NCI-H460 (cell line): ENCODE measurements at regions not wholly inside any gene's neighbourhood (a gene's known extent, or its start where the extent isn't known, plus 50 kb on each side); places are given as distances from the start of the nearest gene placed in this dataset.

ENCODE experiments used
- DNase-seq: peaks from one replicate; pipeline ENCODE4 v3.0.0-alpha.2; 2016; ENCODE audit warnings: low read depth; ENCODE audit errors: extremely low read depth

GRCh38 chr21:39124681-39125251 is 58.5 kb downstream of the PSMG1 start:
- DNase-seq, result no peak

- no peak for DNase-seq
These were observed 59.9 kb downstream of the PSMG1 start for GRCh38 chr21:39123375-39123774.

GRCh38 chr21:39121600-39122355 is 61.5 kb downstream of the PSMG1 start:
- no peak for DNase-seq

GRCh38 chr21:39120876-39121599 is 62.2 kb downstream of the PSMG1 start:
- DNase-seq, result no peak

DNA sequence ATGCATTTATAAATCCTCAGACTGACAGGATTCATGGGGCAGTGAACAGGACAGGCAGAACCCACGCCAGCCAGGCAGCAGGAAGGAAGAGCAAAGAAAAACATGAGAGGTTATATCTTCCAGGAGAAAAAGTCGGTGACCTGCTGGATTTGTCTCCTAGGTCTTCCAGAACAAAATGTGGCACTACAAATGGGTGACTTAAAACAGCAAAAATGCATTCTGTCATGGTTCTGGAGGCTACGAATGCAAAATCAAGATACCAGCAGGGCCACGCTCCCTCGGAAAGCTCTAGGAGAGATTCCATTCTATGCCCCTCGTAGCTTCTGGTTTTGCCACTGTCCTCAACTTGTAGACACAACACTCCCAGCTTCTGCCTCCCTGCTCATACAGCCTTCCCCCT is 63.4 kb downstream of the PSMG1 start:
- no peak for DNase-seq

DNA sequence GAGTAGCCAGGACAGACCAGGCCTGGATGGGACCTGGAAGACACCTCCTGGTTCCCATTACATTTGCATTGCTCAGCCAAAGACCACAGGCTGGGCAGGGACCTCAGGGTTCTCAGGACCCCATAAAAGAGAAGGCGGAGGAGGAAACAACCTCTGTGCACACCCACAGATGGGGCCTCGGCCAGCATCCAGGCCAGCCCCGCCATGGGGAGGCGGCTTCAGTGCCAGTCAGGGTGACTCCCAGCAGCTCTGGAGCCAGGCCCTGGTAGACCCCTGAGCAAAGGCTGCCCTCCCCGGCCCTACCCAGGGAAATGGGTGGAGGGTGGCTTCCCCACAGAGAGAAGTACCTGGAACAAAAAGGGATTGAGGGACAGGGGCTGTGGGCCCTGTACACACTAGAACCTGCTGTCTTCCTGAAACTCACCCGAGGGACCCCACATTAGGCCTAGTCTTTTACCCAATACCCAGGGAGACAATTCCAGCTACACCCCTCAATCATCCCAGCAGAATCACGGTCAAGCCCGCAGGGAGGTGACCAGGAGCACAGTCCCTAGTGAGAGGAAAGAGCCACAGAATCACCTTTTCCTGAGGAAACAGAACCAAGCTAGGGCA is 64.5 kb downstream of the PSMG1 start:
- no peak for DNase-seq

DNA sequence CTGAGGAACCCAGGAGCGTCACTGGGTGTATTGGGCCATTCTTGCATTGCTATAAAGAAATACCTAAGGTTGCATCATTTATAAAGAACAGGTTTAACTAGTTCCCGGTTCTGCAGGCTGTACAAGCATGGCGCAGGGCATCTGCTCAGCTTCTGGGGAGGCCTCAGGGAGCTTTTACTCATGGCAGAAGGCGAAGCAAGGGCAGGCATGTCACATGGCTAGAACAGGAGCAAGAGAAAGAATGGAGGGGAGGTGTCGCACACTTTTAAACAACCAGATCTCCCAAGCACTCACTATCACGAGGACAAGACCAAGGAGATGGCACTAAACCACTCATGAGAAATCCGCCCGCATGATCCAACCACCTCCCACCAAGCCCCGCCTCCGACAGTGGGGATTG is 65.2 kb downstream of the PSMG1 start:
- DNase-seq, result no peak

- no peak for DNase-seq
These were observed 65.7 kb downstream of the PSMG1 start for GRCh38 chr21:39117440-39117970.

DNA sequence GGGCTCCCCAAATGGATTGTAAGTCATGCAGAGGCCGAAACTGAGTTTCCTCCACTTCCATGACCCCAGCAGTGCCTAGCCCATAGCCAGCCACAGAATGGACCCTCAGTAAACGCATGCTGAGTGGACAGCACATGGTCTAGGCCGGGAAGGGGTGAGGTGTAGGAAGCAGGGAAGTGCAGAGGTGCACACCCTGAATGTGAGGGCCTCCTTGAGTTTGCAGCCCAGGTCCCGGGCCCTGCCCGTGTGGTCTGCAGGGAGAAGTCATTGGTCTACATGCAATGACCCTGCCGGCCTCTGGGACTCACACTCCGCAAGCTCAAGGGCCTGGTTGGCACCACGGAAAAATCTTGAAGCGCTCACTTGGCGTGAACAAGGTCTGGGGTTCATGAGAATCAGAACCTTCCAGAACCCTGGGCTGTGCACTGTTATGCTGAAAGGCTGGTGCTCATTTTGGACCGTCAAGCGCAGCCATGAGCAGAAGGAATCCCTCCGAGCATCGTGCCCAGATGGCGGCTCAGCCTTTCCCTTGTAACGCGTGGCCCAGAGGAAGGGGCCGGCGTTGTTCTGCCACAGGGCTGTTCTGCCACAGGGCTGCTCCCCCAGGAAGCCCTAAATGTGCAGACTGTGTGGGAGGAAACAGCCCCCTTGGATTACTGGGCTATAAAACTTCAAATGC is 66.4 kb downstream of the PSMG1 start:
- no peak for DNase-seq

GRCh38 chr21:39115576-39116235 is 67.5 kb downstream of the PSMG1 start:
- no peak for DNase-seq

GRCh38 chr21:39114871-39115575 is 68.2 kb downstream of the PSMG1 start:
- no peak for DNase-seq

- DNase-seq, result no peak
These were observed 71.2 kb downstream of the PSMG1 start for GRCh38 chr21:39111931-39112550.

DNA sequence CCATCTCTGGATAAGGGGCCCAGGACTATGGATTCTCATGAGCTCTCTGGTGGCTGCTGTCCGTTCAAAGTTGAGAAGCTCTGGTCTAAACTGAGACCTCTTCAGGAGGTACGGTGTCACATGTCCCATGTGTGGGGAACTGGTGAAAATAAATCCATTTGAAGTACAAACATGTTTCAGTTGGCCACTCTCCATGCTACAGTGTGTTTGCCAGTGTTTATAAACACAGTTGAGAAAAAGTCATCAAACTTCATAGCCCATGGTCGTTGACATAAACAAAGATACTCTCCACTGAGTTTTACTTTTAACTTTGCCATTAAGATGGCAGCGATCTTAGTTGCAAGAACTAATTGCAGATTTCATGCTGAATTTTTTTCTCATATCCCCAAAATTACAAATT is 72.8 kb downstream of the PSMG1 start:
- no peak for DNase-seq

DNA sequence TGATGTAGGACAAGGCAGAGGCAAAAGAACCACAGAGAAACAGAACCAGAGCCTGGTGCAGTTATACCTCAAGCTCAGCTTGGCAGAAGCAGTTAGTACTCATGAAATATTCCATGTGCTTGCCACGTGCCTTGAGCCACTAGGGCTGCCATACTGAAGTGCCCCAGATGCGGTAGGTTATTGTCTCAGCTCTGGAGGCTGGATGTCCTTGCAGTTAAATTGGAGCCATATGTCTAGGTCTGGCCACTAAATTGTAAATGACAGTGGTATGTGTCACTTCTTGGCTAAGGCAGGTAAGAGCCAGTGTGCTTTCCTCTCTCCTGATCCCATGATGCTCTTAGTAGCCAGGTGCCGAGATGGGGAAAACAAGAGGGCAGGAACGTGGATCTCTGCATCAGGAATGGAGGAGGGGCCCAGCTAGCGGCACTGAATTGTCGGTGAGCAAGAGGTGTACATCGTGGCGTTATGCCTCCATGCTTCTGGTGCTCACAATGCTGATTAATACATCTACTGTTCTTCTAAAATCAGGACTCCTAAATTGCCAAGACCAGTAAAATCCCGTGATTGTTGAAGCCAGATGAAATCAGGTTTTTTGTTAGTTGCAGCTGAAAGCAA is 73.5 kb downstream of the PSMG1 start:
- no peak for DNase-seq

DNA sequence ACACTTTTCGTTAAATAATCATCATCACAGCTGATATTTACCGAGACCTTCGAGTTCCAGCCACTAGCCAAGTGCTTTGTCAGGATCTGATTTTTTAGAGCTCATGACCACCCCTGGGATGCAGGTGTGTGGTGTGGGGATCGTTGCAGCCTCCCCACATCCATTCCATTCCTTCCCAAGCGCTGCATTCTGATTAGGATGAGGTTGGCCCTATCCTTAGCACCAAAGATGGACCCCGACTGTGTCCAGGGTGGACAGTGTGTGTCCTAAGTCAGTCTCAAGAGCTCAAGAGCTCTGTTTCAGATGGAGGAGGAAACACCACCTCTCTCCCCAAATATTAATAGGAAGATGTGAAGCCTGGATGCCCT is 74.1 kb downstream of the PSMG1 start:
- no peak for DNase-seq

DNA sequence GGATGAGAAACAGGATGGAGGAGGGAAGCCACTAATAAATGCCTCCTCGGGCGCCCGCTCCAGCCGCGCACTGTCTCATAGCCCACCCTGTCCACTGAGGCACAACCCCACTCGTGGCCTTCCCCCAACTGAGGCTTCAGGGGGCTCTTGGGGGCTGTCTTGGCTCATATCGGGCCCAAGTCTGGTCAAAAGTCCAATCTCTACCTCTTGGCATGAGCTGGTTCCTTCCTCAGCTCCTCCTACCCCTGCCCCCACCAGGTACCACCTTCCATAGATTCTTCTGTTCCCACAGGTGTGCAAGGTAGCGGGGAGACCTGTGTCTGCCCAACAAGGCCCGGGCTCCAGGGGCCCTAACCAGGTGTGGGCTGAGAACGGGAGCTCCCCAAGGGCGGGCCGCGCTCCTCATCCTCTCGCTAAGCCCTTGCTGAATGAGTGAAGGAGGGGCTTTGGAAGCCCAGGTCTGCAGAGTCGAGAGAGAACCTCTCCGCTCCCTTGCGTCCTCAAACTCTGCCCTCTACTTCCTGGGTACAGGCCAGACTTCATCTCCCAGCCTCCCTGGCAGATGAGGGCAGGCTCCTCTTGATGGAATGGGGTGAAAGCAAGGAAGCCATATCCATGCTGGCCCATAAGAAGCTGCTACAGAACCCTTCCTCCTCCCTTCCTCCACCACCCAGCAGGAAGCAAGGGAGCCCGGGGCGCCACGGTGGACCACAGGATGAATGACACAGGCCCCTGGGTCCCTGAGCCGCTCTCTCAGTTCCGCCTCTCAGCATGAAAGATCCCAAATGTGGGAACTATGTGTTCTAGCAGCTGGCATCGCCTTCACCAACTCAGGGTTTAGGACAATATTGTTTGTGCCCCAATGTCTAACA is 74.7 kb downstream of the PSMG1 start:
- DNase-seq, result no peak

GRCh38 chr21:39107739-39108138 is 75.5 kb downstream of the PSMG1 start:
- no peak for DNase-seq
